ENCODE measurements at regions not wholly inside any gene's neighbourhood (a gene's known extent, or its start where the extent isn't known, plus 50 kb on each side); places are given as distances from the start of the nearest gene placed in this dataset.

GRCh38 chr13:100838387-100838786 is 163.8 kb upstream of the TMTC4 start:
- TF ChIP-seq SIN3A (IDR thresholded peaks at IDR 0.05; ENCODE audit: borderline replicate concordance, insufficient read depth, low read length) (no peak), FOXP2 (optimal IDR thresholded peaks at IDR 0.05; ENCODE audit: borderline replicate concordance, extremely low read depth, extremely low read length, insufficient read depth) (no peak), REST (IDR thresholded peaks at IDR 0.05; ENCODE audit: insufficient read depth in 1 of 2, low read depth in 2 of 2, low read length in 2 of 2) (no peak), POLR2AphosphoS5 (IDR thresholded peaks at IDR 0.05; ENCODE audit: low read depth, low read length) (no peak), TAF1 (IDR thresholded peaks at IDR 0.05; ENCODE audit: borderline replicate concordance, insufficient read depth, low read length) (no peak)

GRCh38 chr13:100837631-100838030 is 163.0 kb upstream of the TMTC4 start:
- TF ChIP-seq SIN3A (IDR thresholded peaks at IDR 0.05; ENCODE audit: borderline replicate concordance, insufficient read depth, low read length) (no peak), FOXP2 (optimal IDR thresholded peaks at IDR 0.05; ENCODE audit: borderline replicate concordance, extremely low read depth, extremely low read length, insufficient read depth) (no peak), REST (IDR thresholded peaks at IDR 0.05; ENCODE audit: insufficient read depth in 1 of 2, low read depth in 2 of 2, low read length in 2 of 2) (no peak), TAF1 (IDR thresholded peaks at IDR 0.05; ENCODE audit: borderline replicate concordance, insufficient read depth, low read length) (no peak), POLR2AphosphoS5 (IDR thresholded peaks at IDR 0.05; ENCODE audit: low read depth, low read length) (no peak)

GRCh38 chr13:100836711-100837110 is 162.1 kb upstream of the TMTC4 start:
- TF ChIP-seq REST (IDR thresholded peaks at IDR 0.05; ENCODE audit: insufficient read depth in 1 of 2, low read depth in 2 of 2, low read length in 2 of 2) (no peak), POLR2AphosphoS5 (IDR thresholded peaks at IDR 0.05; ENCODE audit: low read depth, low read length) (no peak), TAF1 (IDR thresholded peaks at IDR 0.05; ENCODE audit: borderline replicate concordance, insufficient read depth, low read length) (no peak), SIN3A (IDR thresholded peaks at IDR 0.05; ENCODE audit: borderline replicate concordance, insufficient read depth, low read length) (no peak), FOXP2 (optimal IDR thresholded peaks at IDR 0.05; ENCODE audit: borderline replicate concordance, extremely low read depth, extremely low read length, insufficient read depth) (no peak)

- no peak for TF ChIP-seq SIN3A (IDR thresholded peaks at IDR 0.05; ENCODE audit: borderline replicate concordance, insufficient read depth, low read length)
- no peak for TF ChIP-seq REST (IDR thresholded peaks at IDR 0.05; ENCODE audit: insufficient read depth in 1 of 2, low read depth in 2 of 2, low read length in 2 of 2)
- no peak for TF ChIP-seq TAF1 (IDR thresholded peaks at IDR 0.05; ENCODE audit: borderline replicate concordance, insufficient read depth, low read length)
- no peak for TF ChIP-seq FOXP2 (optimal IDR thresholded peaks at IDR 0.05; ENCODE audit: borderline replicate concordance, extremely low read depth, extremely low read length, insufficient read depth)
- no peak for TF ChIP-seq POLR2AphosphoS5 (IDR thresholded peaks at IDR 0.05; ENCODE audit: low read depth, low read length)
Measured at GRCh38 chr13:100835695-100836094, 161.1 kb upstream of the TMTC4 start.

- TF ChIP-seq FOXP2 (optimal IDR thresholded peaks at IDR 0.05; ENCODE audit: borderline replicate concordance, extremely low read depth, extremely low read length, insufficient read depth): no peak
- TF ChIP-seq SIN3A (IDR thresholded peaks at IDR 0.05; ENCODE audit: borderline replicate concordance, insufficient read depth, low read length): no peak
- no peak for TF ChIP-seq REST (IDR thresholded peaks at IDR 0.05; ENCODE audit: insufficient read depth in 1 of 2, low read depth in 2 of 2, low read length in 2 of 2)
- TF ChIP-seq TAF1 (IDR thresholded peaks at IDR 0.05; ENCODE audit: borderline replicate concordance, insufficient read depth, low read length): no peak
- no peak for TF ChIP-seq POLR2AphosphoS5 (IDR thresholded peaks at IDR 0.05; ENCODE audit: low read depth, low read length)
Measured at GRCh38 chr13:100833427-100833826, 158.8 kb upstream of the TMTC4 start.

All from PFSK-1 (cell line).